Dedifferentiated amniotic fluid mesenchymal stem cell (primary cell): ENCODE measurements at regions not wholly inside any gene's neighbourhood (a gene's known extent, or its start where the extent isn't known, plus 50 kb on each side); places are given as distances from the start of the nearest gene placed in this dataset.

Source experiments
- DNase-seq: peaks from one replicate; pipeline ENCODE4 v3.0.0-alpha.2; 2016; ENCODE audit errors: extremely low spot score

- DNase-seq: no peak
Observed at GRCh38 chr14:29216268-29217232, 450.0 kb downstream of the FOXG1 start.

GRCh38 chr14:29217813-29218450, 451.3 kb downstream of the FOXG1 start:
- DNase-seq: no peak

DNA sequence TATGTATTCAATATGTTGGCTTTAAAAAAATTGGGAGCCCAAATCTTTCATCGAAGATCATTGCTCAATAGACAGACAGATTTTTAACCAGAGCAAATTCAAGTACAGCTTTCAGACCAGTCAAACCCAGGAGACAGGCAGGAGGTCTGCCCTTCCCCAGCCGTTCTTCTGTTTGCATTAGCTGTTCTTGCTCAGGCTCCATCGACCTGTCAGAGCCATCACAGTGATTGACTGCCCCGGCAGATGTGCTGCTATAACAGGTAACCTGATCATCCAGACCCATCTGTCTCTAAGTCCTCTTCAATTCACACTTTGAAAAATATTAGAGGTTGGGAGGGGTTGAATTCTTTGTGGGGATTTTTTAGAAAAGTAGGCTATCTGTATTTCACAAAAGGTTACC, 453.5 kb downstream of the FOXG1 start:
- no peak for DNase-seq

- no peak for DNase-seq
Observed at GRCh38 chr14:29220566-29220965, 454.0 kb downstream of the FOXG1 start.

- no peak for DNase-seq
Observed at GRCh38 chr14:29222006-29222405, 455.4 kb downstream of the FOXG1 start.

DNA sequence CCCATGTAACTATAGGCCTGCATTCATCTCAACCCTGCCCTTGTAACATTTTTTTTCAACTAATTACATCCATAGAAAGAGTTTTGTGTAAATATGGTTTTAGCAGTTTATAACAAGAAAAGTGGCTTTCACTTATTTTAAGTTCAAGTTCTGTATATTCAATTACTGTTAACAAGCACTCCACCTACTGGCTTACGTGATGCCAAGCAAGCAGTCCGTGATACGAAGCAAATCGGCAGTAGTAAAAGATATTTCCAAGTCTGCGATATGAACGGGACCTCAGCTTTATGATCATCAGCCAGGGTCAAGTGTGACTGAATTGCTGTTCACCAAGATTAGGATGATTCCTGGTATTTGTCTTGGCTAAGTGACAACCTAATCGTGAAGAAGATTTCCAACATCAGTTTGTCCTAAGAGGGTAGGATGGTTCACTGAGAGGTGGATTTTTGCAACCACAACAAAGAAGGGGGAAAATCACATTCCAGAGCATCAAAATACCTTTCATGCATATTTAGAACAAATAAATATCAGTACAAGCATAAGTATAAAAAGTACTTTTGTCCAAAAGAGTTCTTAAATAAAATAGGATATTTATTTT, 456.2 kb downstream of the FOXG1 start:
- peak; percentile 72 for DNase-seq

GRCh38 chr14:29223947-29224346, 457.4 kb downstream of the FOXG1 start:
- no peak for DNase-seq

DNA sequence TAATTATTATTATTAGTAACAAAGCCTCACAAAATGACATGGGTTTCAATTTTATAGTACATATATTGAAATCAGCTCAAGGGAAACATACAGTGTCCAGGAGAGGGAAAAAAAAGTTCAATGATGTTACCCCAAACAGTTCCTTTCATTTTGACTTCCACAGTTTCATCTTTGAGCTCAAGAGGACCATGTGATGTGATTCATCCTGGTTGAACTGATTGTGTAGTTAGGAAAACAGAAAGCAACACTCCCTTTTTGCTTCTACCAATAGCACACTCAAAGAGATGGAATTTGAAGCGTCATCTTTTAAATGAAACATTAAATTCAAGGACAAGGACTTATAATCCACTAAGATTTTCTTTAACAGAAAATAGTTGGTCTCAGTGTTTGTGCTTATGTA, 461.0 kb downstream of the FOXG1 start:
- no peak for DNase-seq

GRCh38 chr14:29232153-29232552, 465.6 kb downstream of the FOXG1 start:
- DNase-seq: no peak

- no peak for DNase-seq
Observed at GRCh38 chr14:29232711-29233110, 466.1 kb downstream of the FOXG1 start.

DNA sequence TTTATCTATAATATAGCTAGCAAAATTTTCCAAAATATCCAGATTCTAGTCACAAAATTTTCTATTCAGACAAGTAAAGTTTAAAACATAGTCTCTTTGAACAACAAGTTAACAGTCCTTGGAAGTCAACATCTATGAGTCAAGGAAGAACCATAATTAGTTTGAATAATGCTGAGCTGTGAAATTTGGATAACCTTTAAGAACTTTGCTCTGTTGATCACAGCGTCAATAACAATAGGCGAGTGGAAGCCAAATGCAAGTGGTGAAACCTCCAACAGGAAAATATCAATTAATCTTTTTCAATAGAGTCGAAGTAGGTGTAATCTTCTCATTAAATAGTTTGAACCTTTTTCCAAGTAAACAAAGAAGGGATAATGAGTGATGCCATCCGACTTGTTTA, 466.6 kb downstream of the FOXG1 start:
- DNase-seq: no peak

DNA sequence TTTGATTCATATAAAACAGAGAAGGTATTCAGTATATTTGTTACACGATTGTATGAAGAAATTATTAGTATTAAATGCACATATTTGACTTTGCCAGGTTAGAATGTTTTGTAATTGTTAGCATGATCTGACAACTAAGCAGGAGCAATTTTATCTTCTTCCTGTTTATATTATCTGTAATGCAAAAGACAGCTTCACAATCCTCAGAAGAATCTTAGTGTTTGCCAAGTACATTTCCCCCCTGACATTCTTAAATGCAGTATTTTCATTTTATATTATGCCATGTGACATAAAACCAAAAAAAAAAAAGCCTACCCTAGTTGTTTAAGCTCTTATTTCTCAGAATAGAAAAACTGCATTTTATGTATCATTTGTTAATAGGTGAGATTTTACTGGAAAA, 469.4 kb downstream of the FOXG1 start:
- no peak for DNase-seq

- DNase-seq: no peak
Observed at GRCh38 chr14:29236401-29236800, 469.8 kb downstream of the FOXG1 start.

DNA sequence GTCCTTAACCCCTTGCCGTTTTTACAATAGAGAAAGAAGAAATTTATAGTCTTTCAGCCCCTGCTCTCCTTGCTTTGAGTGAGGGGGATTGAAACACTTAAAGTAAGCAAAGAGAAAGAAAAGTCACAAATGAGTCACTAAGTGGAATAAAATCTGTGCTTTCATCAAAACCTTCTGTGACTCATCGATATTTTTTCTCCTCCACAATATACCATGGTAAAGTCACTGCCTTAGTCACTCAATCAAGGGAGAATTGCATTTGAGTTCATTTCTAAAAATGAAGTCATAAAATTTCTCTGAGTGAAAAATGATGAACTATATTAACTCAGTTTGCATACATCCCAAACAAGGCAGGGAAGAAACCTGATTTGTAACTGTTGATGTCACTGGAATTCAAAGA, 470.3 kb downstream of the FOXG1 start:
- peak; percentile 84 for DNase-seq

DNA sequence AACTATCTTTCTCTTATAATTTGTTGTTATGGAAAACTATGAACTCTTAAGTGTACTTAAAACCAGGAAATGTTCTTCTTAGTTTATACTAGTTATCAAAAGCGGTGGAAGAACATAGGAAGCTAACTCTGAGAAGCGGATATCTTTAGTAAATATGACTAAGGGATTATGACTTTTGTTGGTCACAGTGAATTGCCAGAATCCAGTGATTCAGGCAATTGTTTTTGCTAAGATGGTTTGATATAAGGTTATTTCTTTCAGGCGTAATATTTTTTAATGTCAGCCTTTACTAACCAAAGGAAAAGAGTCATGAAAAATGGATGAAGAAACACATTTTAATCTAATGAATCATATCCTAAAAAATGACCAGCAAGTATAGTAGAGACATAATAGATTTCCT, 473.5 kb downstream of the FOXG1 start:
- peak; percentile 42 for DNase-seq

- no peak for DNase-seq
Observed at GRCh38 chr14:29242755-29243754, 476.5 kb downstream of the FOXG1 start.

GRCh38 chr14:29255692-29256091, 489.1 kb downstream of the FOXG1 start:
- no peak for DNase-seq

- no peak for DNase-seq
Observed at GRCh38 chr14:29262979-29263378, 496.4 kb downstream of the FOXG1 start.

- DNase-seq: no peak
Observed at GRCh38 chr14:29264865-29265264, 498.3 kb downstream of the FOXG1 start.

DNA sequence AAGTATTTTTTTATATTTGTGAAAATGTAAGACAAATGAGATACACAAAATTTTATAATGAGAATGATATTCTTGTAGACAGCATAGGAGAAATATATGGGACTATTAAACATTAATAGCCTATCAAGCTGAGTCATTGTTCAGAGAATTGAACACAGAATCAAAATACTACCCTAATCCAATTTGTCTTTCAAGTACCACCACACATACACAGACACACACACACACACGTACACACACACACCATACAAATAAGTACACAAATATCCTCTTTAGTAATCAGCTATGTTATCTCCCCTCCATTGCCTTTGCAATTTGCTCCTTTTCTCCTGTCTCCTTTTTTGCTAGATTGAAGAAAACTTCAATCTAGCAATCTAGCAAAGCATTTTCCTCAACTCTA, 499.3 kb downstream of the FOXG1 start:
- no peak for DNase-seq

GRCh38 chr14:29271669-29272068, 505.1 kb downstream of the FOXG1 start:
- DNase-seq: no peak

DNA sequence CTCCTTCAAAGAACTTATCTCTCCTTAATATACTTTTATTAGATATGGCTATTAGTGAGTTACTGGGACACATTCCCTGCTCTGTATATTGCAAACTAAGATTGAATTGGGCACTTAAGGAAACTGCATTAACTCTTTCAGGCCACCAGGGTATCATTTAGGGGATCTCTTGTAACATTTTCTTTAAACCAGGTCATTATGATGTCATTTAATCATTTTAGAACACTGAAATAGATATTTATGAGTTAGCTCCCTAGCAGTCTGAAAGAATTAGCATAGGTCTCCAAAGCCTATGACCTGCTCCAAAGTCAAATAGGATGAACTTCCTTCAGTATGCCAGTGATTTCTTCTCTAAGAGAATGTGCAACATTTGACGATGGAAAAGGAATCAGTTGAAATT, 506.9 kb downstream of the FOXG1 start:
- DNase-seq: no peak
